ENCODE measurements at regions not wholly inside any gene's neighbourhood (a gene's known extent, or its start where the extent isn't known, plus 50 kb on each side); places are given as distances from the start of the nearest gene placed in this dataset.

DNA sequence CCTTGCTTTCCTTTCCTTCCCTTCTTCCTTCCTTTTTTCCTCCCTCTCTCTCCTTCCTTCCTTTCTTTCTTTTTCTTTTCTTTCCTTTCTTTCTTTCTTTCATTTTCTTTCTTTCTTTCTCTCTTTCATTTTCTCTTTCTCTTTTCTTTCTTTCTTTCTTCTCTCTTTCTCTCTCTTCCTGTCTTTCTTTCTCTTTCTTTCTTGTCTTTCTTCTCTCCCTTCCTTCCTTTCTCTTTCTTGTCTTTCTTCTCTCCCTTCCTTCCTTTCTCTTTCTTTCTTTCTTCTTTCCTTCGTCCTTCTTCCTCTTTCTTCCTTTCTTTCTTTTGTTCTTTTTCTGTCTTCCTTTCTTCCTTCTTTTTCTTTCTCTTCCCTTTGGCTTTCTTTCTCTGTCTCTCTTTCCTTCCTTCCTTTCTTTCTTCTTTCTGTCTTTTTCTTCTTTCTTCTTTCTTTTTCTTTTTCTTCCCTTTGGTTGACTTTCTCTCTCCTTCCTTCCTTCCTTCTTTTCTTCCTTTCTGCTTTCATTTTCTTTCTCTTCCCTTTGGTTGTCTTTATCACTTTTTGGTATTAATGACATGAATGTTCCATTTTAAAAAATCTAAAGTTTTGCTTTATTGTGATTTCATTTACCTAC, 496.4 kb upstream of the CBLB start:
- 93 to 100% methylated on average over 1 of the region's 1 CpG for WGBS, 2 donors
- DNase-seq (ENCODE audit: low spot score in 2 of 2): no peak
- TF ChIP-seq POLR2A (IDR thresholded peaks at IDR 0.05): no peak
- TF ChIP-seq, protein P1, sequence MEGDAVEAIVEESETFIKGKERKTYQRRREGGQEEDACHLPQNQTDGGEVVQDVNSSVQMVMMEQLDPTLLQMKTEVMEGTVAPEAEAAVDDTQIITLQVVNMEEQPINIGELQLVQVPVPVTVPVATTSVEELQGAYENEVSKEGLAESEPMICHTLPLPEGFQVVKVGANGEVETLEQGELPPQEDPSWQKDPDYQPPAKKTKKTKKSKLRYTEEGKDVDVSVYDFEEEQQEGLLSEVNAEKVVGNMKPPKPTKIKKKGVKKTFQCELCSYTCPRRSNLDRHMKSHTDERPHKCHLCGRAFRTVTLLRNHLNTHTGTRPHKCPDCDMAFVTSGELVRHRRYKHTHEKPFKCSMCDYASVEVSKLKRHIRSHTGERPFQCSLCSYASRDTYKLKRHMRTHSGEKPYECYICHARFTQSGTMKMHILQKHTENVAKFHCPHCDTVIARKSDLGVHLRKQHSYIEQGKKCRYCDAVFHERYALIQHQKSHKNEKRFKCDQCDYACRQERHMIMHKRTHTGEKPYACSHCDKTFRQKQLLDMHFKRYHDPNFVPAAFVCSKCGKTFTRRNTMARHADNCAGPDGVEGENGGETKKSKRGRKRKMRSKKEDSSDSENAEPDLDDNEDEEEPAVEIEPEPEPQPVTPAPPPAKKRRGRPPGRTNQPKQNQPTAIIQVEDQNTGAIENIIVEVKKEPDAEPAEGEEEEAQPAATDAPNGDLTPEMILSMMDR (IDR thresholded peaks at IDR 0.05): no peak
- H3K4me3 ChIP-seq (ENCODE audit: low read depth, poor library complexity, severe bottlenecking): no peak overlapping the region
- intact Hi-C loops (cut with DNase I; ENCODE audit: low total_unique reads): no loop called here

GRCh38 chr3:106366352-106366751, 497.5 kb upstream of the CBLB start:
- TF ChIP-seq, protein P1 (IDR thresholded peaks at IDR 0.05): no peak
- no peak for TF ChIP-seq POLR2A (IDR thresholded peaks at IDR 0.05)
- intact Hi-C loops (cut with DNase I; ENCODE audit: low total_unique reads): no loop called here
- DNase-seq (ENCODE audit: low spot score in 2 of 2): no peak
- no peak overlapping the region for H3K4me3 ChIP-seq (ENCODE audit: low read depth, poor library complexity, severe bottlenecking)

GRCh38 chr3:106367496-106367895, 498.7 kb upstream of the CBLB start:
- intact Hi-C loops (cut with DNase I; ENCODE audit: low total_unique reads): no loop called here
- no peak for DNase-seq (ENCODE audit: low spot score in 2 of 2)
- 73 to 75% methylated on average over 2 of the region's 2 CpGs for WGBS, 2 donors
- no peak for TF ChIP-seq POLR2A (IDR thresholded peaks at IDR 0.05)
- TF ChIP-seq, protein P1 (IDR thresholded peaks at IDR 0.05): no peak
- H3K4me3 ChIP-seq (ENCODE audit: low read depth, poor library complexity, severe bottlenecking): no peak overlapping the region

DNA sequence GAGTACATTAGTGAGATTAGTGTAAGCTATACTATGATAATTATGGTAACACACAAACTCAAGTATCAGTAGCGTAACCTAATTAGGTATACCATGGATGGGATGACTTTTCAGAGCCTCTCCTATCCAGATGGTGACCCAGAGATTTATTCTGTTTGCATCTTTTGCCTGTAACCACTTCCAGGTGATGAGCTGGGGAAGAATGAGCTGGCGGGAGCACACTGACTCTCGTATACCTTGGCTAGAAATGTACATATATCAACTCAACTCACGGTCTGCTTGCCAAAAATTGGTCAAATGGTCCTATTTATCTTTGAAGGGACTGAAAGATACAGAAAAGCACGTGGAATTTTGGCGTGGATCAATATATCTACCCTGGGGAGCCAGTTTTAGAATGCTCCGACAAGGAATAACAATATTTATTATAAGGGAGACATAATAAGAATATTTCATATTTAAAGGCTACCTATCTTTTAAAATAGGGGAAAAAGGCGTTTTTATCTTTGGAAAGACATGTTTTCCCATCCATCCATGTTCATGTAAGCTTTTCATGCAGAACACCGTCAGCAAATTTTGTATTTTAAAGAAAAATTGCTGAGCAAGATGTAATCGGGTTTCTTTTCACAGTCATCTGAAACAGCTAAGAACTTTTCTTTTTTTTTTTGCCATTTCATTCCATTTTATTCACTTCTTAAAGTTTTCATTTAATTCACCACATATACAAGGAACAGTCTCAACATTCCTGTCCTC, 502.6 kb upstream of the CBLB start:
- TF ChIP-seq, protein P1 (IDR thresholded peaks at IDR 0.05): no peak
- no peak for TF ChIP-seq POLR2A (IDR thresholded peaks at IDR 0.05)
- WGBS, 2 donors: 78 to 83% methylated on average over 10 of the region's 10 CpGs
- intact Hi-C loops (cut with DNase I; ENCODE audit: low total_unique reads): no loop called here
- no peak overlapping the region for H3K4me3 ChIP-seq (ENCODE audit: low read depth, poor library complexity, severe bottlenecking)
- no peak for DNase-seq (ENCODE audit: low spot score in 2 of 2)

DNA sequence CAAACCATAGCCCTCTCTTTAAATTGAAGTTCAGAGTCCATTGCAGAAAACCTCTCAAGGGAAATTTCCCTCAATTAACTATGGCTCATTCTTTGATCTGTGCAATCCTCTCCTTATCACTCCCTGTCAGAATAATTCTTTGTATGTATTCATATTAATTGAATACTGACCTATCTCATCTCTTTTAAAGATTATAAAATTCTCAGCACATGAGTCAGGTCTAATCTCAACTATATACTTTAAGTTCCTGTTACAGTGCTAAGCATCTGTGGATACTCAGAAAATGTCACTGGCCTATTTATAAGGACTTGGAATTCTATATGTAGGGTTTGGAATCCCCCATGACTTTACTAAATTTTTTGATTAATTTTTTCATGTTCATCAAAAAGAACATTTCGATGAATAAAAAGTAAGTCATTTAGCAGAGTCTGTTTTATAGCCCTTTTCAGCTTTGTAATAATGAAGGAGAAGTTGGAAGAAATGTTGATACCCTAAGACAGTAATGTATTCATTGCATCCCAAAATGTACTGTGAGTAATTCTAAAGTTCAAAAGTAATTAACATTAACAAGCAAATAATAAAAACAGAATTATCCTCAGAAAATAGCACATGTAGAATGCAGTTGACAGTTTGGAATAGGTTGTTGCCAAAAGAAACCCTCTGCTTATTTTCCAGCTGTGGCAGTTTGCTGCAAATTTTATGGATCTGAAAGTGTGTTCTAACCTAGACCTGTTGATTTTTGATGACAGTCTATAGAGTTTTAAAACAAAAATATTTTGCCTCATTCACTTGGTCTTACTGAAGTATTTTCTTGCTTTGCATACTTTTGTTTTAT, 503.4 kb upstream of the CBLB start:
- TF ChIP-seq POLR2A (IDR thresholded peaks at IDR 0.05): no peak
- TF ChIP-seq, protein P1 (IDR thresholded peaks at IDR 0.05): no peak
- DNase-seq (ENCODE audit: low spot score in 2 of 2): no peak
- WGBS, 2 donors: 70 to 75% methylated on average over 1 of the region's 1 CpG
- no peak overlapping the region for H3K4me3 ChIP-seq (ENCODE audit: low read depth, poor library complexity, severe bottlenecking)
- intact Hi-C loops (cut with DNase I; ENCODE audit: low total_unique reads): no loop called here
